Stimulated activated memory B cell treated with anti-CD40 and anti-IgM and Interleukin-4, amounts not matched to agents 10 μg/mL and 1 μg/mL and 100 μg/mL, for 72 hours (primary cell): ENCODE measurements at regions not wholly inside any gene's neighbourhood (a gene's known extent, or its start where the extent isn't known, plus 50 kb on each side); places are given as distances from the start of the nearest gene placed in this dataset.

Experiments used
- ATAC-seq: fragments of 150-1000 bp; cut with Tn5 transposase; 2 replicates; pipeline ENCODE4 v1.10.0; 2021
- H3K27ac Mint-ChIP-seq: one replicate; pipeline ENCODE4 v1.8.0; 2022; ENCODE audit warnings: mild to moderate bottlenecking, mixed read lengths
- H3K27me3 Mint-ChIP-seq: one replicate; pipeline ENCODE4 v1.8.0; 2022; ENCODE audit warnings: mixed read lengths
- H3K36me3 Mint-ChIP-seq: one replicate; pipeline ENCODE4 v1.8.0; 2022; ENCODE audit warnings: mixed read lengths
- H3K4me1 Mint-ChIP-seq: one replicate; pipeline ENCODE4 v1.8.0; 2022; ENCODE audit warnings: mixed read lengths
- H3K4me3 Mint-ChIP-seq: one replicate; pipeline ENCODE4 v1.8.0; 2022; ENCODE audit warnings: mild to moderate bottlenecking, moderate library complexity, mixed read lengths
- H3K9me3 Mint-ChIP-seq: one replicate; pipeline ENCODE4 v1.8.0; 2022; ENCODE audit warnings: mixed read lengths

DNA sequence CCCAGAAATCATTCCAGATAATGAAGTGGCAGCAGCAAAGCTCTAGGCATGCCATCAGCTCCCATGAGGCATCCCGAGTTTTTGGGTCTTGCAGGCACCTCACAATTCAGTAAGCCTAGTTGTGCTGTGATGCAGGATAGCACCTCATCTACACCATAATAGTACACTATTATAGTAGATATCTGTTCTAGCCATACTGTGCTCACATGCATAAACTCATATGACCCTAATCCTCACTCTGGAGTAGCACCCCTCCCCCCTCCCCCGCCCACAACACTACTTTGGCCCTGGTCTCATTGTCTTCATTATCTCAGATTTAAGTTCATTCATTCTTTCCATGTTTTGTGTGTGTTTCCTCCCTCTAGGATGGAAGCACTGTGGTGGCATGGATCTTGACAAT lies 102.5 kb upstream of the PITX1 start:
- no peak for ATAC-seq
- Mint-ChIP-seq H3K27me3 (peaks cover 38% of the 10 kb centered on the region), H3K4me3 (no peak overlapping the region), H3K4me1 (peaks cover 14% of the 10 kb centered on the region), H3K9me3 (no peaks in the 10 kb centered on the region), H3K36me3 (no peaks in the 10 kb centered on the region), H3K27ac (no peak overlapping the region)

DNA sequence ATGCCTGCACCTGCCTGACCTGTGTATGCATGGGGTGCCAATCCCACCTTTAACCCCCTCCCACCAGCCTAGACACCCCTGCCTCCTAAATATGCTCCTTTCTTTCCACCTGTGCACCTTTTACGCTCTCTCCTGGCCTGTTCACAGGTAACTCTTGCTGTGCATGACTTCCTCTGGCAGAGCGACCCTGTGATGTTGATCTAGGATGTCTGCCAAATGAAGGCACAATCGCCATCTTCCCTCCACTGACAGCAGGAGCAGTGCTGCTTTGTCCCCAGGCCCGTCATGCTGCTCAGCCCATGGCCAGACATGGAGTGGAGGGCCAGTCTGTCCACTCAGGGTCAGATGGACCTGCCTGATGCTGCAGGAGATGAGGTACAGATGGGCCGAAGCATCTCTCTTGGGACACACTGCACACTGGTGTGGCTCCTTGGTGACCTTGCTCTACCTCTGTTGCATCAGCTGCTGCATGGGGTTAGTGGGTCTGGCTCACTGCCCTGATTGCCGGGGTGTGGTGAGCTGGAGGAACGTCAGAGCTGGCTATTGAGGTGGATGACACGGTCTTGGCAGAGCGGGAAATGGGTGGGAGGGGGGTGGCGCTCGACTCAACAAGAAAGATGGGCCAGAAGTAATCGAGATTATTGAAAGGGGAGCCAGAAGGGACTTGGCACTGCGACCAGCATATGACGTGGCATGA lies 101.7 kb upstream of the PITX1 start:
- Mint-ChIP-seq H3K27ac (no peak overlapping the region), H3K27me3 (peaks cover 38% of the 10 kb centered on the region), H3K4me1 (peaks cover 8% of the 10 kb centered on the region), H3K4me3 (no peak overlapping the region), H3K9me3 (no peaks in the 10 kb centered on the region), H3K36me3 (no peaks in the 10 kb centered on the region)
- no peak for ATAC-seq

DNA sequence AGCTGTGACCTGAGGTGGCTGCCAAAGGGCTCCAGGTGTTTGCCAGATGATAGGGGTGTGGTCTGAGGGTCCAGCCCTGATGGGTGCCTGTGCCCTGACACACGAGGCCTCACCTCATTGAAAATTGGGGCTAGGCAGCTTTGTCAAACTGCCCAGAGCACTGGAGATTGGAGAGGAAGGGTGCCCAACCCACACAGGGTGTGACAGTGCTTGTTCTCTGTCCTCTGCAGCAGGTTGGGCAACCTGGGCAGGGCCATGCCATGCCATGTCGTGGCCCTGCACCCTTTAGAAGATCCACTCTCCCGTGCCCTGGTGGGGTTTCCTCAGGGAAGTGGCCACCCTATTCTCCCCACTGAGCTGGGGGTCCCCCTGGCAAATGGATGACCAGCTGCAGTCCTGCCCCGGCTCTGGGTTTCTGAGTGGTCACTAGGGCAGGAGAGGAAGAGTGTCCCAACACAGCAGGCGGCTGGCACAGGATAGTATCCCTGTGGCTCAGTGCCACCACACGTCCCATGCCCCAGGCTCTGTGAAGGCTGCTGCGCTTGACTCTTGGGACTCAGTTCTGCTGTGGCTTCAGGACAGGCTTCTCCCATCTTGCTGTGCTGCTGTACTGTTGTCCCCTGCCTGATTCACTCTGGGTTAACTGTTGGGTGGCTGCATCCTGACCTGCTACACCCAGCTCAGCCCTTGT lies 100.8 kb upstream of the PITX1 start:
- Mint-ChIP-seq H3K27ac (no peak overlapping the region), H3K4me1 (peaks cover 3% of the 10 kb centered on the region), H3K9me3 (no peaks in the 10 kb centered on the region), H3K36me3 (no peaks in the 10 kb centered on the region), H3K27me3 (peaks cover 46% of the 10 kb centered on the region), H3K4me3 (no peak overlapping the region)
- ATAC-seq: no peak

DNA sequence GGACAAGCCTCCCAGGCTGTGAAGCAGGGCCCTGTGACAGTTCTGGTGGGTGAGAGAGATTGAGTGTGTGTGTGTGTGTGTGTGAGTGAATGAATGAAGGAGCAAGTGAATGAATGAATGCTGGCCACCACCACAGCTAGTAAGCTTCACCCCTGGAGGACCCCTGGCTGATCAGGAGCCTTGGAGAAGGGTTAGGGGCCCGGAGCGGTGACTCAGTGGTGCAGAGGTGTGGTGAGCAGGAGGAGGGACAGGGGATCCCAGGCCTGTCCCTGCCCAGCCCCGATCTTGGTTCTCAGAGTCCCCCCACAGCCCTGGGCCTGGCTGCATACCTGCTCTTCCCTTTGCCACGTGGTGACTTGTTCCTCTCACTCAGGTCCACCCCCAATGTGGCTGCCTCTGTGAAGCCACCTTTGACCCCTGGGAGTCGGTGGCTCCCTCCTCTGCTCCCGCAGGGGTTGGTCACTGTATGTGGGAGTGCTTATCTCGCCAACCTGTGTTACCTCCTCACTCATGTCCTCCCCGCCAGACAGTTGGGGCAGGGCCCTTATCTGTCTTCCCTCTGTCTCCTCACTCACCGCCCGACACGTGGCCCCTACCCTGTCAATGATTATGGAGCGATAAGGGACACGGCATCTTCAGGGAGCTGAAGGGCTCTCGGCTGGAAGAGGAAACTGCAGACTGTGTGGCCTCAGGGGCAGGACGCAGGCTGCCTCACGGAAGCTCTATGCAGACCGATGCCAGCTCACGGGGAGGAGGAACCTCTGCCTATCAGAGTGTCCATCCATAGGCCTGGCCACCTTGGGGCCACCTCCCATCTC lies 99.9 kb upstream of the PITX1 start:
- peaks cover 56% of the 10 kb centered on the region for H3K27me3 Mint-ChIP-seq
- H3K4me3 Mint-ChIP-seq: no peak overlapping the region
- no peaks in the 10 kb centered on the region for H3K9me3 Mint-ChIP-seq
- no peaks in the 10 kb centered on the region for H3K36me3 Mint-ChIP-seq
- no peak for ATAC-seq
- H3K4me1 Mint-ChIP-seq: peaks cover 6% of the 10 kb centered on the region
- no peak overlapping the region for H3K27ac Mint-ChIP-seq

DNA sequence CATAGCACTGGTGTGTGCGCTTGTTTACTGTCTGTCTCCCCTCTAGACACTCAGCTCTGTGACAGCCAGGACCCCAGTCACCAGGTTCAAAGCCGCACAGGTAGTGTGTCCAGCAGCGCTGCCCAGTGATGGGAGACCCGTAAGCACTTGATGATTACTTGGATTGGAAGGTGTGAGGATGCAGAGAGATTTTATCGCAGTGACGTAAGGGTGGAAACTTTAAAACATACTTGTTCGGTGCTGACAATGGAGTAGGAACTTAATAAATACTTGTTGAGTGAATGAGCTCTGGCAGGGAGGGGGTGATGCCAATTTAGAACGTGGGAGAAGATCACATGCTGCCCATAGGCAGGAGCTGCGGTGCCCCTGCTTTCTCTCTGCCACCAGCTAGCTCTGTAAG lies 99.2 kb upstream of the PITX1 start:
- peaks cover 6% of the 10 kb centered on the region for H3K4me1 Mint-ChIP-seq
- H3K9me3 Mint-ChIP-seq: no peaks in the 10 kb centered on the region
- no peak overlapping the region for H3K27ac Mint-ChIP-seq
- no peak for ATAC-seq
- H3K4me3 Mint-ChIP-seq: no peak overlapping the region
- H3K27me3 Mint-ChIP-seq: peaks cover 56% of the 10 kb centered on the region
- H3K36me3 Mint-ChIP-seq: no peaks in the 10 kb centered on the region

DNA sequence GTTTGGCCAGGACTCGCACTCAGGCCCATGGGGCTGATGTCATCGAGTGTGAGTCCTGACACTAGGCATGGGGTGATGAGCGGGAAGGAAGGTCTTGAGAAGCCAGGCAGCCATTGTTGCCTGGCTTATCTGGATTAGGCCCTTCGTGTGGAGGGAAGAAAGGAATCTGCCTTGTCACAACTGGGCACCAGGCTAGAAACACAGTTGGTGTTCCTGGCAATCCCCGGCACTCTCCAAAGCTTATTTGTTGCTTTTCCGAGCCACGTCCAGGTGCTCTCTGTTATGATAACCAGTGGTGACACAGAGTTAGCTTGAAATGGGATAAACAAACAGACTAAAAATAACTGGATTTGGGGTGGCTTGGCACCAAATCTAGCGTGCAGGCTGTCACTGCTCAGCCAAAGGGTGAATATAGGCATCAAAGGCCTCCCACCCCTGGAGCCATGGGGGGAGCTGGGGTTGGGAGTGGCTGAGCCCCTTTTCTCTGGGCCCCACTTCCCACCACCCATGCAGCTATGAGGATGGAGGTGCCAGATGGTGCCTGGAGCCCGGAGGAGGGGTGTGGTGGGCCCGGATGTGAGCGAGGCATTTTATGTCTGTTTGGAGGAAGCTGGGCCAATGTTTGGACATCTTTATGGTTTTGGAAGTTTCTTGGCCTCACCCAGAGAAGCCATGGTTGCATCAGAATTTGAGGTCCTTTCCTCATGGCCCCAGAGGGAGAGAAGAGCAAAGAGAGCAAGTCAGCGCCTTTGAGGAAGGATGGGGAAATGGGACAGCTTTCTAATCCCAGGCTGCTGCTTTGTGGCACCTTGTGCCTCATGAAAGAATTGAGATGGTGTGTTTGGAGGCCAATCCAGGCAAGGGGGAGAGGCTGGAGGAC lies 98.0 kb upstream of the PITX1 start:
- H3K4me1 Mint-ChIP-seq: peaks cover 6% of the 10 kb centered on the region
- H3K27me3 Mint-ChIP-seq: peaks cover 51% of the 10 kb centered on the region
- no peak overlapping the region for H3K27ac Mint-ChIP-seq
- H3K9me3 Mint-ChIP-seq: no peaks in the 10 kb centered on the region
- no peaks in the 10 kb centered on the region for H3K36me3 Mint-ChIP-seq
- no peak overlapping the region for H3K4me3 Mint-ChIP-seq
- no peak for ATAC-seq

DNA sequence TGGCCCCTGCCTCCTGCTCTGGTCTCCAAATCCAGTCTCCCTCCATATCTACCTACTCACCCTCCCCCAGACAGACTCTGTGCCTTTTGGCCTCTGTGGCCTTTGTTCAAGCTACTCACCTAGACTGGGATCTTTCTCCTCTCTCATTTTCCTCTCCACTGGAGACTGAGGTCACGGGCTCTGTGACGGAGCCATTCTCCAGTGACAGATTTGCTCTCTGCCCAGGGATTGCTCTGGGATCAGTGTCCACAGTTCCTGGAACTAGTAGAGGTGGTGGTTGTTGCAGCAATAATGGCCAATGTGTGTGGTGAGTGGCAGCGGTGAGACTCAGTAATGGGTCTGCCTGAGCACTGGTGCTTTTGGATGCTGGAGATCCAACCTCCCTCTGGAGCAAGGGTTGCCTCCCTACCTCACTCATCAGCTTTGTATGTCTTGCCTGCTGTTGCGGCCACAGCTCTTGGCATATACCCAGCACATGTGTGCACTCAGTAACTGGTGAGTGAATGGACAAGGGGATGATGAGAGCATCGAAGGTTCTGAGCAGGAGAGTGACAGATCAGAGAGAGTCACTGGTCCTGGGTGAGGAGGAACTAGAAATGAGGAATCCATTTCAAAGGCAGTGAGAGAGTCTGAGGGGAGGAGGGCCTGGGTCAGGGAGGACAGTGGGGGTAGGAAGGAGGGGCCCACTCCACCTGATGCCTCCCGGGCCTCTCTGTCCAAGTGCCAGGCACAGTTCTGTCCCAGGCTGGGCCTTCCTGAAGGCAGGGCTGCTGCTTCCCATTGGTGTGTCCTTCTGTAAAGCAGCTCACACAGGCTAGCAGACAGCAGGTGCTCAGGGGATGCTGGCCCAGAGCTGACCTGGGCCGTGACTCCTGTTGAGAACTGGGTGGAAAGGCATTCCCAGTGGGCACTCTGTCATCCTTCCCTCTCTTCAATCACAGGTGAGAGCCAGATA lies 96.5 kb upstream of the PITX1 start:
- H3K4me1 Mint-ChIP-seq: peaks cover 6% of the 10 kb centered on the region
- no peak overlapping the region for H3K27ac Mint-ChIP-seq
- no peak for ATAC-seq
- H3K36me3 Mint-ChIP-seq: no peaks in the 10 kb centered on the region
- peaks cover 40% of the 10 kb centered on the region for H3K27me3 Mint-ChIP-seq
- no peak overlapping the region for H3K4me3 Mint-ChIP-seq
- no peaks in the 10 kb centered on the region for H3K9me3 Mint-ChIP-seq

DNA sequence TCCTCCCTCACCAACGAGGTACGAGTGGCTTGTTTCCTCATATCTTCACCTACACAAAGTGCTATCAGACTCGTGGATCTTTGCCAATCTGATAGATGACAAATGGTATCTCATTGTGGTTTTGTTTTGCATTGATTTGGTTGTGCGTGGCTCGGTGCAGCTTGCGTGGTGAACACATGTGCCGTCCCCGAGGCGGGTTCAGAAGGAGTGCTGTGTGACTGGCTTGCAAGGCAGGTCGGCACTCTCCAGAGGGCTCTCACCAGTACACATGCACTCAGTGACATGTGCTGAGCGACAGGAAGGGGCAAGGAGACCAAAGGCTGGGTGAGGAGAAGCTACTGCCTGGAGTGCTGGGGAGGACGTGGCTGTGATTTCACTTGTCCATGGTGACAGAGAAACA lies 95.3 kb upstream of the PITX1 start:
- no peak for ATAC-seq
- H3K4me1 Mint-ChIP-seq: peaks cover 6% of the 10 kb centered on the region
- H3K9me3 Mint-ChIP-seq: no peaks in the 10 kb centered on the region
- no peaks in the 10 kb centered on the region for H3K36me3 Mint-ChIP-seq
- H3K4me3 Mint-ChIP-seq: no peak overlapping the region
- H3K27me3 Mint-ChIP-seq: peaks cover 32% of the 10 kb centered on the region
- H3K27ac Mint-ChIP-seq: no peak overlapping the region

DNA sequence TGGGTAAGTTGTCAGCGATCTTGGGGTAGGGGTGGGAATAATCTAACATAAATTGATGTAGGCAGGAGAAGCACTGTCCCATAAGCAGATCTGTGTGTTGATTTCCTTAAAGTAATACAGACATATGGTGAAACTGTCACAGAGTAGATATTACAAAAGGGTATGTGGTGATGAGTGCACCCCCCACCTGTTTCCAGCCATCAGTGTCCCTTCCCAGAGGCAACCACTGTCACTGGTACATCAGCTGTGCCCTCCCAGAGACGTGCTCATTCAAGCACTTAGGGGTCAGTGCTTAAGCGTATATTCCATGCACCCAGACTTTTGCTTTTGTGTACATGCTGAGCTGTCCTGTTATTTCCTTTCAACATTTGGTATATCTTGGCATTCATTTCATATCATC lies 94.3 kb upstream of the PITX1 start:
- Mint-ChIP-seq H3K9me3 (no peaks in the 10 kb centered on the region), H3K27me3 (peaks cover 23% of the 10 kb centered on the region), H3K4me1 (peaks cover 6% of the 10 kb centered on the region), H3K36me3 (no peaks in the 10 kb centered on the region), H3K27ac (no peak overlapping the region), H3K4me3 (no peak overlapping the region)
- no peak for ATAC-seq

DNA sequence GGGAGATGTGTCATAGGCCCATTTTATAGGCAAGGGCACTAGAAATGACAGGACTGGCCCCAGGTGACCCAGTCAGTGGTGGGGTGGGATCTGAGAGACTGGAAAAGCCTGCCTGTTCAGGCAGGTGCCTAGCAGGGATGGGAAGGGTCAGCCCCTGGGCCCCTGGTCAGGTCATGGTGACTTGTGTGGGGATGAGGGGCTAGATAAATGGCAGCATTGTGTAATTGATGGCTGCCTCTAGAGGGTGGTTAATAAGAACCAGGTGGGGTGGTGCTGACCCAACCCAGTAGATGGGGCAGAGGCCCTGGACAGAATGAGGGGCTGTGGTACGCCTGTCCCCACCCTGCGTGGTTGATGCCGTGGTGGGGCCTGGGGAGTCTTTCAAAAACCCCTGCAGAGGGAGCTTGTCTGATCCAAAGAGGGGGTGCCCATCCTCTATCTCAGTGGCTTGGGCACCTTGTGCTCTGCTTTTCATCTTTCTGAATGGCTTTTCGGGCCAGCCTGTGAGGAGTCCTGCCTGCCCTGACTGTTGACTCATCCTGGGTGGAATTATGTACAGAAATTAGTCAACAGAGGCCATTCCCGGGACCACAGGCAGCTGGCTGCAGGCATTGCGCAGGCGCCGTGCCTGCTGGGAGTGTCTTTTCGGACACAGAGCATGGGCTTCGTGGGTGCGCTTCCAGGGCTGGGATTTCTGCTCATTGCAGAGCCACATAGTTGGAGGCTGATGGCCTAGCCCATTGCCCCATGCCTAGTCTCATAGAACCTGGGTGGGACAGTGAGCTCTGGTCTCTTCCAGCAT lies 93.6 kb upstream of the PITX1 start:
- peaks cover 17% of the 10 kb centered on the region for H3K27me3 Mint-ChIP-seq
- no peaks in the 10 kb centered on the region for H3K36me3 Mint-ChIP-seq
- no peak overlapping the region for H3K27ac Mint-ChIP-seq
- H3K4me3 Mint-ChIP-seq: no peak overlapping the region
- H3K4me1 Mint-ChIP-seq: peaks cover 6% of the 10 kb centered on the region
- H3K9me3 Mint-ChIP-seq: no peaks in the 10 kb centered on the region
- ATAC-seq: peak; percentile 28

DNA sequence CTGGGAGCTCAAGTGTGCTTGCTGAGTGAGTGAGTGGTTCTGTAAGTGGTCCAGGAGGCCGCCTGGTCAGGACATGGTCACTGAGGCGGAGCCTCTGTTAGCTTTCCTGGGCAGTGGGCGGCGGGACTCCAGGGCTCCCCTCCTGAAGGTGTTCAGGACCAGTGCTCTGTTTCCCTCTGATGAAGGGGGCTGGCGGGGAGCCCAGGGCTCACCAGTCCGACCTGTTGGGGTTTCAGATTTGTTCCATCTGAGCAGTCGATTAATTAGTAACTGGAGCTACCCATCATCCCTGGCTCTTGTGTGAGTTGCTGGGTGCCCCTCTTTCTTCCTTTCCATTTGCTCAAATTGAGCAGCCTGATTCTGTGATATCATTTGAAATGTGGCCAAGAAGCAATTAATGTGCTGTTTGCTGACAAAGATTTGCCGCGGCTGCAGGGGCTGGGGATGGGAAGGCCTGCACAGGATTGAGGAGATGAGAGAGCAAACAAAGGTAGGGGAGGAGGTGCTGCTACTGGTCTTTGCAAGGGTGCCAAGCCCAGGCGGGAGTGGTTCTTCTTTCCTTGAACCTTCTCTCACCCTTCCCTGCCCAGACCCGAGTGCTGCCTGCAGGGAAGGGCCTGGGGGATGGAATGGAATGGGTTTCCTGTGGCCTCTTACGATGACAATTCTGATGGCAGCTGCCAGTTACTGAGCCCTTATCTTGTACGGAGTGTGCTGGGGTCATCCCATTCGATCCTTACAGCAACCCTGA lies 92.8 kb upstream of the PITX1 start:
- Mint-ChIP-seq H3K27ac (no peak overlapping the region), H3K4me3 (no peak overlapping the region), H3K4me1 (peaks cover 6% of the 10 kb centered on the region), H3K9me3 (no peaks in the 10 kb centered on the region), H3K27me3 (peaks cover 17% of the 10 kb centered on the region), H3K36me3 (no peaks in the 10 kb centered on the region)
- ATAC-seq: no peak

DNA sequence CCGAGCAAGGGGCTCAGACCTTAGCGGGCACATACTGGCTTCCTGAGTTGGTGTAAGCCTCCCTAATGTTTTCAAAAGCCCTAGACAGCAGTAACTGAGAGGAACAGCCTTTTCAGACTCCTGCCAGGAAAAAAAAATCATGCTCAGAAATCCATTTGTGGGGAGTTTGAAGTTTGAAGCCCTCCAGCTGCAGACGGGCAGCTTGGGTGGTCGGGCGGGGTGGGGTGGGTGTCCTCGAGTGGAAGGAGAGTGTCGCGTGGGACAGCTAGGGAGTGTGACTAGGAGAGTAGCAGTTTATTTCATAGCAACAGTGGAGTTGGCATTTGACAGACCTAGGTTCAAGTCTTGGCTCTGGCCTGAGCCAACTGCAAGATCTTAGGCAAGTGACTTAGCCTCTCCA lies 90.7 kb upstream of the PITX1 start:
- H3K27ac Mint-ChIP-seq: no peak overlapping the region
- H3K4me1 Mint-ChIP-seq: peaks cover 6% of the 10 kb centered on the region
- ATAC-seq: no peak
- no peaks in the 10 kb centered on the region for H3K36me3 Mint-ChIP-seq
- H3K4me3 Mint-ChIP-seq: no peak overlapping the region
- no peaks in the 10 kb centered on the region for H3K9me3 Mint-ChIP-seq
- peaks cover 19% of the 10 kb centered on the region for H3K27me3 Mint-ChIP-seq

DNA sequence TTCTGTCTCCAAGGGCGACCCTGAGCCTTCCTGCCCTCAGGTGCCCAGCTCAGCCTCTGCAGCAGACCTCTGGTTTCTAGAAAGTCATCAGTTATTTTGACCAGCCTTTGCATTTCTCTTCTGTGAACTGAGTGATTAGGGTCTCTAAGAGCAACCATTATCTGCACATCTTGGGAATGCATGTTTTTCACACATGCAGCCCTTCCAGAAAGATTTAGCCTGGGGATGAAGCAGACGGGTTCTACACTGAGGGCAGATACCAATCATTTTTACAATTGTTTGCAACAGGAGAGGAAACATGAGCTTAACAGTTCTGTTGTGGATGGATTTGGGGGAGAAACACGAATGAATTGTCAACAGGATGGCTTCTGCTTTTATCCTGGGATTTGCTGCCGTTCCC lies 90.1 kb upstream of the PITX1 start:
- Mint-ChIP-seq H3K27ac (no peak overlapping the region), H3K4me3 (no peak overlapping the region), H3K36me3 (no peaks in the 10 kb centered on the region), H3K27me3 (peaks cover 14% of the 10 kb centered on the region), H3K9me3 (no peaks in the 10 kb centered on the region), H3K4me1 (peaks cover 2% of the 10 kb centered on the region)
- no peak for ATAC-seq
